Parathyroid adenoma (tissue), 2 donors: ENCODE measurements at regions not wholly inside any gene's neighbourhood (a gene's known extent, or its start where the extent isn't known, plus 50 kb on each side); places are given as distances from the start of the nearest gene placed in this dataset.

ENCODE experiments used
- H2AFZ ChIP-seq: fragments of 300-600 bp; sonication (generic); one replicate; pipeline ENCODE4 v1.7.0; 2017; ENCODE audit warnings: antibody characterized with exemption, mild to moderate bottlenecking
- H3K27ac ChIP-seq: fragments of 300-600 bp; sonication (generic); one replicate; pipeline ENCODE4 v1.7.0; 2017
- H3K27me3 ChIP-seq: fragments of 300-600 bp; sonication (generic); one replicate; pipeline ENCODE4 v1.7.0; 2017; ENCODE audit warnings: low read length; ENCODE audit not compliant: control insufficient read depth, insufficient read depth
- H3K36me3 ChIP-seq: fragments of 300-600 bp; sonication (generic); one replicate; pipeline ENCODE4 v1.7.0; 2017; ENCODE audit warnings: low read length; ENCODE audit not compliant: control insufficient read depth, insufficient read depth
- H3K4me1 ChIP-seq: fragments of 300-600 bp; sonication (generic); one replicate; pipeline ENCODE4 v1.7.0; 2017; ENCODE audit warnings: control low read depth
- H3K4me2 ChIP-seq: fragments of 300-600 bp; sonication (generic); one replicate; pipeline ENCODE4 v1.7.0; 2017; ENCODE audit warnings: low read length
- H3K4me3 ChIP-seq: fragments of 300-600 bp; sonication (generic); one replicate; pipeline ENCODE4 v1.7.0; 2017; ENCODE audit warnings: low read depth, low read length
- H3K79me2 ChIP-seq: fragments of 300-600 bp; sonication (generic); one replicate; pipeline ENCODE4 v1.7.0; 2017; ENCODE audit warnings: control low read depth
- H3K9ac ChIP-seq: fragments of 300-600 bp; sonication (generic); one replicate; pipeline ENCODE4 v1.7.0; 2017; ENCODE audit warnings: mild to moderate bottlenecking
- H3K9me3 ChIP-seq: fragments of 300-600 bp; sonication (generic); one replicate; pipeline ENCODE4 v1.7.0; 2017; ENCODE audit warnings: low read length; ENCODE audit not compliant: control insufficient read depth
- TF ChIP-seq, protein P1 (sequence below): fragments of 300-600 bp; sonication (generic); IDR thresholded peaks from one replicate; pipeline ENCODE4 v1.7.0; 2017; ENCODE audit warnings: antibody characterized with exemption, mild to moderate bottlenecking
- donor health status: primary hyperparathyroidism.

DNA sequence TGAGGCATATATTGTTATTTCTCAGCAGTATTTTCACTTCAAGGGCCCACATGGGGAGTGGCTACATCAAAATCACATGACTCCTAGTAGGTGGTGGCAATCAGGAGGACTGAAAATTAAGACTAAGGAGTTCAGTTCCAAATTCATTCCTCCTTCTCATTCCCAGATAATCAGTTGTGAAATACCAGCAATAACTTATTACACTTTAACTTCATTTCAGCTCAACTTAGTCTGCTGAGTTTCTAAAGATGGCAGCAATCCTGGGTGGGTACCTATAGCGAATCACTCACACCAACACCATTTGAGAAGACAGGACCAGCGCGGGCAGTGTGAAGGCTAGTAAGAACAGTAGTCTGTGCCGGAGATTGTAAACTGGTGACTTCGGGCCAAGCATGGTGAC lies 63.9 kb upstream of the SLC10A2 start:
- TF ChIP-seq, protein P1, sequence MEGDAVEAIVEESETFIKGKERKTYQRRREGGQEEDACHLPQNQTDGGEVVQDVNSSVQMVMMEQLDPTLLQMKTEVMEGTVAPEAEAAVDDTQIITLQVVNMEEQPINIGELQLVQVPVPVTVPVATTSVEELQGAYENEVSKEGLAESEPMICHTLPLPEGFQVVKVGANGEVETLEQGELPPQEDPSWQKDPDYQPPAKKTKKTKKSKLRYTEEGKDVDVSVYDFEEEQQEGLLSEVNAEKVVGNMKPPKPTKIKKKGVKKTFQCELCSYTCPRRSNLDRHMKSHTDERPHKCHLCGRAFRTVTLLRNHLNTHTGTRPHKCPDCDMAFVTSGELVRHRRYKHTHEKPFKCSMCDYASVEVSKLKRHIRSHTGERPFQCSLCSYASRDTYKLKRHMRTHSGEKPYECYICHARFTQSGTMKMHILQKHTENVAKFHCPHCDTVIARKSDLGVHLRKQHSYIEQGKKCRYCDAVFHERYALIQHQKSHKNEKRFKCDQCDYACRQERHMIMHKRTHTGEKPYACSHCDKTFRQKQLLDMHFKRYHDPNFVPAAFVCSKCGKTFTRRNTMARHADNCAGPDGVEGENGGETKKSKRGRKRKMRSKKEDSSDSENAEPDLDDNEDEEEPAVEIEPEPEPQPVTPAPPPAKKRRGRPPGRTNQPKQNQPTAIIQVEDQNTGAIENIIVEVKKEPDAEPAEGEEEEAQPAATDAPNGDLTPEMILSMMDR, result no peak
- Histone ChIP-seq H3K79me2 (no peaks in the 10 kb centered on the region), H3K27ac (no peak overlapping the region), H3K4me1 (no peaks in the 10 kb centered on the region), H3K36me3 (no peaks in the 10 kb centered on the region), H2AFZ (no peak overlapping the region), H3K27me3 (no peaks in the 10 kb centered on the region), H3K4me3 (no peak overlapping the region), H3K9ac (no peak overlapping the region), H3K9me3 (no peaks in the 10 kb centered on the region), H3K4me2 (no peak overlapping the region)
